Mucosa of rectum (tissue), 2 donors: ENCODE measurements at regions not wholly inside any gene's neighbourhood (a gene's known extent, or its start where the extent isn't known, plus 50 kb on each side); places are given as distances from the start of the nearest gene placed in this dataset.

ENCODE experiments used
- H3K27ac ChIP-seq, 2 donors: one replicate each; pipeline ENCODE4 v1.7.0; 2013; ENCODE audit warnings: inconsistent platforms in 2 of 2, low read depth in 2 of 2, low read length in 2 of 2
- H3K27me3 ChIP-seq, 2 donors: one replicate each; pipeline ENCODE4 v1.7.0; 2013; ENCODE audit warnings: low read length in 2 of 2; ENCODE audit not compliant: control insufficient read depth in 2 of 2, insufficient read depth in 2 of 2
- H3K36me3 ChIP-seq, 2 donors: one replicate each; pipeline ENCODE4 v1.7.0; 2013; ENCODE audit warnings: low read length in 2 of 2; ENCODE audit not compliant: control insufficient read depth in 2 of 2, insufficient read depth in 2 of 2
- H3K4me1 ChIP-seq, 2 donors: one replicate each; pipeline ENCODE4 v1.7.0; 2013; ENCODE audit warnings: low read length in 2 of 2, mild to moderate bottlenecking in 1 of 2; ENCODE audit not compliant: control insufficient read depth in 2 of 2, insufficient read depth in 2 of 2
- H3K4me3 ChIP-seq, 2 donors: one replicate each; pipeline ENCODE4 v1.7.0; 2013; ENCODE audit warnings: low read length in 2 of 2
- H3K9ac ChIP-seq, 2 donors: one replicate each; pipeline ENCODE4 v1.7.0; 2013; ENCODE audit warnings: low read length in 2 of 2, low read depth in 1 of 2, mild to moderate bottlenecking in 1 of 2
- H3K9me3 ChIP-seq, 2 donors: one replicate each; pipeline ENCODE4 v1.7.0; 2013; ENCODE audit warnings: low read length in 2 of 2; ENCODE audit not compliant: control insufficient read depth in 2 of 2
- donor health status: healthy.
- donor health status: Normal muscosa, but diverticular disease.

- no peaks in the 10 kb centered on the region for H3K36me3 ChIP-seq
- H3K4me1 ChIP-seq, result no peaks in the 10 kb centered on the region
- no peaks in the 10 kb centered on the region for H3K27me3 ChIP-seq
- H3K4me3 ChIP-seq, result no peak overlapping the region
- no peaks in the 10 kb centered on the region for H3K9me3 ChIP-seq
- no peak overlapping the region for H3K27ac ChIP-seq
- H3K9ac ChIP-seq, result no peak overlapping the region
Observed at GRCh38 chr5:22928821-22929482, 75.8 kb upstream of the CDH12 start.

GRCh38 chr5:22926574-22926973 is 73.4 kb upstream of the CDH12 start:
- Histone ChIP-seq H3K27ac (no peak overlapping the region), H3K4me1 (no peaks in the 10 kb centered on the region)

GRCh38 chr5:22918511-22918910 is 65.4 kb upstream of the CDH12 start:
- Histone ChIP-seq H3K4me3 (no peak overlapping the region), H3K9me3 (no peaks in the 10 kb centered on the region), H3K27me3 (no peaks in the 10 kb centered on the region), H3K36me3 (no peaks in the 10 kb centered on the region), H3K4me1 (no peaks in the 10 kb centered on the region), H3K9ac (no peak overlapping the region), H3K27ac (no peak overlapping the region)

More at GRCh38 chr5:22926574-22926973, 73.4 kb upstream of the CDH12 start:
- Histone ChIP-seq H3K4me3 (no peak overlapping the region), H3K27me3 (no peaks in the 10 kb centered on the region), H3K9ac (no peak overlapping the region), H3K9me3 (no peaks in the 10 kb centered on the region), H3K36me3 (no peaks in the 10 kb centered on the region)

GRCh38 chr5:22916393-22916792 is 63.2 kb upstream of the CDH12 start:
- Histone ChIP-seq H3K27me3 (no peaks in the 10 kb centered on the region), H3K9ac (no peak overlapping the region), H3K4me3 (no peak overlapping the region), H3K36me3 (no peaks in the 10 kb centered on the region), H3K4me1 (no peaks in the 10 kb centered on the region), H3K27ac (no peak overlapping the region), H3K9me3 (no peaks in the 10 kb centered on the region)

GRCh38 chr5:22911019-22911418 is 57.9 kb upstream of the CDH12 start:
- no peak overlapping the region for H3K27ac ChIP-seq
- H3K36me3 ChIP-seq, result no peaks in the 10 kb centered on the region
- H3K9me3 ChIP-seq, result no peaks in the 10 kb centered on the region
- no peak overlapping the region for H3K9ac ChIP-seq
- no peaks in the 10 kb centered on the region for H3K4me1 ChIP-seq
- H3K4me3 ChIP-seq, result no peak overlapping the region
- H3K27me3 ChIP-seq, result no peaks in the 10 kb centered on the region

- Histone ChIP-seq H3K27ac (no peak overlapping the region), H3K27me3 (no peaks in the 10 kb centered on the region), H3K4me3 (no peak overlapping the region), H3K9ac (no peak overlapping the region), H3K9me3 (no peaks in the 10 kb centered on the region), H3K4me1 (no peaks in the 10 kb centered on the region), H3K36me3 (no peaks in the 10 kb centered on the region)
Observed at GRCh38 chr5:22910523-22910922, 57.4 kb upstream of the CDH12 start.

GRCh38 chr5:22908586-22908985 is 55.4 kb upstream of the CDH12 start:
- Histone ChIP-seq H3K27me3 (no peaks in the 10 kb centered on the region), H3K4me3 (no peak overlapping the region), H3K4me1 (no peaks in the 10 kb centered on the region), H3K27ac (no peak overlapping the region), H3K9me3 (no peaks in the 10 kb centered on the region), H3K9ac (no peak overlapping the region), H3K36me3 (no peaks in the 10 kb centered on the region)

GRCh38 chr5:22908129-22908528 is 55.0 kb upstream of the CDH12 start:
- Histone ChIP-seq H3K4me1 (no peaks in the 10 kb centered on the region), H3K4me3 (no peak overlapping the region), H3K27me3 (no peaks in the 10 kb centered on the region), H3K9ac (no peak overlapping the region), H3K27ac (no peak overlapping the region), H3K36me3 (no peaks in the 10 kb centered on the region), H3K9me3 (no peaks in the 10 kb centered on the region)
